ENCODE measurements at regions not wholly inside any gene's neighbourhood (a gene's known extent, or its start where the extent isn't known, plus 50 kb on each side); places are given as distances from the start of the nearest gene placed in this dataset.

GRCh38 chr9:129437626-129438323 lies 183.1 kb downstream of the C9orf50 start:
- TF ChIP-seq CTCF (conservative IDR thresholded peaks at IDR 0.05; ENCODE audit: low read depth, low read length) (no peak), EZH2phosphoT487 (IDR thresholded peaks at IDR 0.05; ENCODE audit: borderline replicate concordance, low read length) (no peak), EZH2 (IDR thresholded peaks at IDR 0.05; ENCODE audit: low read length, unreplicated experiment) (no peak)

All from PC-3 (cell line).